ENCODE measurements at regions not wholly inside any gene's neighbourhood (a gene's known extent, or its start where the extent isn't known, plus 50 kb on each side); places are given as distances from the start of the nearest gene placed in this dataset.

DNA sequence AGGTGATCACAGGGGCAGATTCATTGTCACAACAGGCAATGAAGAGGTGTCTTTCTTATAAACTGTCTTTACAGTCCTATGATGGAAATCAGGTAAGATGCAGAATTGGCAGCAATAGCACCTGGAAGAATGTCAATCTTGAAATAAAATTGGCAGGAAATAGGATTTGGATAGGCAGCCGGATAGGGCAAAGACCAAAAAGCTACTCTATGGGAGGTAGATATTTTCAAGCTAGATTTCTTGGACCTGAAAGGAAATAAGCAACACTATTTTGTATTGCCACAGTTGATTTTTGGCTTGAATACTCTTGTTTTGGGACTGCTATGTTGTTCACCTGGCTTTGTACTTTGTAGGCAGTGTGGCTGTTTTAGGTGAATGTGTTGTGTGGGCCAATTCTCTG is 314.2 kb downstream of the SLC7A11 start:
- no peak for TF ChIP-seq POLR2A (IDR thresholded peaks at IDR 0.05)
- no peaks in the 10 kb centered on the region for H3K9me3 ChIP-seq
- no peaks in the 10 kb centered on the region for H3K36me3 ChIP-seq
- no peak for DNase-seq
- 64 to 86% (median 72%) methylated on average over 1 of the region's 1 CpG for WGBS, 5 donors
- H3K4me1 ChIP-seq: no peaks in the 10 kb centered on the region
- no peak overlapping the region for H3K27ac ChIP-seq
- intact Hi-C loops (cut with DNase I; ENCODE audit: low total_unique reads): no loop called here
- H3K4me3 ChIP-seq: no peak overlapping the region
- no peaks in the 10 kb centered on the region for H3K27me3 ChIP-seq

DNA sequence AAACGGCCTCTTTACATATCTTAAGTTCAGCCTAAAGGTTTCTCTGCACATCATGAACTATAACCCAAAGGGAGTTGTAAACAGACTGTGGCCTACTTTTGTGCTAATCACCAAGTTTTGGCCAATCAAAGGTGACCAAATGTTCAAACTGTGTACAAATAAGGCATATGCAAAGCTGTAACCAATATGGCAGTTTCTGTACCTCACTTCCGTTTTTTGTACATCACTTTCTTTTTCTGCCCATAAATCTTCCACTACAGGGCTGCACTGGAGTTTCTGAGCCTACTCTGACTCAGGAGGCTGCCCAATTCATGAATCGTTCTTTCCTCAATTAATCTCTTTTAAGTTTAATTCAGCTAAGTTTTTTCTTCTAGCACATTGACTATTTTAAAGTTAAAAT is 318.7 kb downstream of the SLC7A11 start:
- H3K4me3 ChIP-seq: no peak overlapping the region
- intact Hi-C loops (cut with DNase I; ENCODE audit: low total_unique reads): no loop called here
- 79 to 88% (median 82%) methylated on average over 3 of the region's 3 CpGs for WGBS, 5 donors
- H3K27ac ChIP-seq: no peak overlapping the region
- no peaks in the 10 kb centered on the region for H3K27me3 ChIP-seq
- TF ChIP-seq, protein P1, sequence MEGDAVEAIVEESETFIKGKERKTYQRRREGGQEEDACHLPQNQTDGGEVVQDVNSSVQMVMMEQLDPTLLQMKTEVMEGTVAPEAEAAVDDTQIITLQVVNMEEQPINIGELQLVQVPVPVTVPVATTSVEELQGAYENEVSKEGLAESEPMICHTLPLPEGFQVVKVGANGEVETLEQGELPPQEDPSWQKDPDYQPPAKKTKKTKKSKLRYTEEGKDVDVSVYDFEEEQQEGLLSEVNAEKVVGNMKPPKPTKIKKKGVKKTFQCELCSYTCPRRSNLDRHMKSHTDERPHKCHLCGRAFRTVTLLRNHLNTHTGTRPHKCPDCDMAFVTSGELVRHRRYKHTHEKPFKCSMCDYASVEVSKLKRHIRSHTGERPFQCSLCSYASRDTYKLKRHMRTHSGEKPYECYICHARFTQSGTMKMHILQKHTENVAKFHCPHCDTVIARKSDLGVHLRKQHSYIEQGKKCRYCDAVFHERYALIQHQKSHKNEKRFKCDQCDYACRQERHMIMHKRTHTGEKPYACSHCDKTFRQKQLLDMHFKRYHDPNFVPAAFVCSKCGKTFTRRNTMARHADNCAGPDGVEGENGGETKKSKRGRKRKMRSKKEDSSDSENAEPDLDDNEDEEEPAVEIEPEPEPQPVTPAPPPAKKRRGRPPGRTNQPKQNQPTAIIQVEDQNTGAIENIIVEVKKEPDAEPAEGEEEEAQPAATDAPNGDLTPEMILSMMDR (IDR thresholded peaks at IDR 0.05): no peak
- TF ChIP-seq POLR2AphosphoS5 (IDR thresholded peaks at IDR 0.05) (no peak), POLR2A (IDR thresholded peaks at IDR 0.05) (no peak), EP300 (IDR thresholded peaks at IDR 0.05) (no peak)
- no peaks in the 10 kb centered on the region for H3K9me3 ChIP-seq
- H3K36me3 ChIP-seq: no peaks in the 10 kb centered on the region
- DNase-seq: no peak
- H3K4me1 ChIP-seq: no peaks in the 10 kb centered on the region

DNA sequence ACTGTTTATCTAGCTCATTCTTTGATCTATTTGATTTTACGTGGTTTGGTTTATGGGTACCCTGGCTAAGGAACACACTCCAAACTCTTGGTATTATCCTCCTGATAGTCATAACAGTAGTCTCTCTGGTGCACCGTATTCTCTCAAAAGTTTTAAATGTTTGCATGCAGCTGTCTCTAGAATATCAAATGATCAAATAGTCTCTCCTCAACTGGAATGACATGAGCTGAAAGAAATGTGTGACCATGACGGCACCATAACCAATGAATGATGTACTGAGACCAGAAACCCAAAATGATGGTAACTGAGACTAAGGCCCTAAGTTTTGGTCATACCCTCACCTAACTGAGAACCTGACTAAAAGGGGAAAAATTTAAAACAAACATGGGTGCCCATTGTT is 319.4 kb downstream of the SLC7A11 start:
- intact Hi-C loops (cut with DNase I; ENCODE audit: low total_unique reads): no loop called here
- H3K9me3 ChIP-seq: no peaks in the 10 kb centered on the region
- DNase-seq: no peak
- H3K4me1 ChIP-seq: no peaks in the 10 kb centered on the region
- no peak overlapping the region for H3K27ac ChIP-seq
- 67 to 75% (median 68%) methylated on average over 3 of the region's 3 CpGs for WGBS, 5 donors
- no peak for TF ChIP-seq EP300 (IDR thresholded peaks at IDR 0.05)
- no peak for TF ChIP-seq POLR2A (IDR thresholded peaks at IDR 0.05)
- TF ChIP-seq POLR2AphosphoS5 (IDR thresholded peaks at IDR 0.05): no peak
- no peaks in the 10 kb centered on the region for H3K27me3 ChIP-seq
- H3K36me3 ChIP-seq: no peaks in the 10 kb centered on the region
- H3K4me3 ChIP-seq: no peak overlapping the region

DNA sequence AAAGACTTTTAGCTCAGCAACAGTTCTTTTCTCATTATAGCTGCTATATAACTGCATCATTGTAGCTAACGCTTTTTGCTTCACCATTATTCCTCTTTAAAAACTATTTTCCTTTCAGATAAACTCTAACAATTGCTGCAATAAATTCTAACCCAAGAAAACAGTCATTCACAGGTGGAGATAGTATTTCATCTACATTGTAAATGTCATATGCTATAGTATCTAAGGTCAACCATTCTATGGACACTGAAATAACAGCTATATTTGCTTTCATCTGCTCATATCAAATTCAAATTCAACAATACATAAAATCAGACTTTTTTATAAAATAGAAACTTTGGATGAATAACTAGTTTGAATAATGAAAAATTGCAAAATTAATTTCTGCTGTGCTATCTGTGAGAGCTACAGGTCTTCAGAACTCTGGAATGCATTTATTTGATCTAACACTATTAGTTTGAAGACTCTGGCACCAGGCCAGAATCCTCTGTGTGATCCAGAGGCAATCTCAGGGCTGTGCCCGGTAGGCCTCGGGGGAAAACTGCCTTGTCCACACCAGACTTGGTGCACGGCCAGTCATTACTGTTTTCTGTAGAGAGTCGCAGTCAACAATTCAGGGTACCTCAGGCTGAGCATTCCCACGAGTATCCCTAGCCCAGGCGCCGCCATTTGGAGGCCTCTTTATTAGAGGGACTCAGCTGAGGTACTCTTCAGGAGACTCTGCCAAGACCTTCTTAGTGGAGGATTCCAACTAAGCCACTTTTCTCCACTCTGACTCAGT is 332.4 kb downstream of the SLC7A11 start:
- intact Hi-C loops (cut with DNase I; ENCODE audit: low total_unique reads): no loop called here
- no peaks in the 10 kb centered on the region for H3K36me3 ChIP-seq
- DNase-seq: peak in 1 of 2 donors; percentile 58
- H3K9me3 ChIP-seq: peaks cover 0 to 5% (median 0%) of the 10 kb centered on the region in 4 donors
- H3K27ac ChIP-seq: no peak overlapping the region
- H3K4me3 ChIP-seq: no peak overlapping the region
- no peaks in the 10 kb centered on the region for H3K27me3 ChIP-seq
- 51 to 75% (median 56%) methylated on average over 8 of the region's 8 CpGs for WGBS, 5 donors
- TF ChIP-seq, protein P1 (IDR thresholded peaks at IDR 0.05): no peak
- TF ChIP-seq POLR2AphosphoS5 (IDR thresholded peaks at IDR 0.05): no peak
- TF ChIP-seq POLR2A (IDR thresholded peaks at IDR 0.05): no peak
- TF ChIP-seq EP300 (IDR thresholded peaks at IDR 0.05): no peak
- H3K4me1 ChIP-seq: no peaks in the 10 kb centered on the region

DNA sequence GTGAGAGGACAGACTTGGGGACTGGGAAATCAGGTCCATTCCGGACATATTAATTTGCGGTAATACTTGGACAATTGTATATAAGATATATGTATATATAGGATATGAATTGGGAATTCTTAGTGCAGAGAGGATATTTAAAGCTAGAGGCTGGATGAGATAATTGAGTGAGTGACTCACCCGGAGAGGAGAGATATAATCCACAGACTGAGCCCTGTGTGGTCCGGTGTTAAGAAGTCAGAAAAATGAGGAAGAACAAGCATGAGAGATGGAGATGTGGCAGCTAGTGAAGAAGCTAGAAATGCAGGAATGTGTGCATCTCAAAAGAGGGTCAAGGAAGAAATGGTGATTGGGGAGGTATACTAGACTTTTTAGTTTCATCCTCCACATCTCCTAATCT is 336.2 kb downstream of the SLC7A11 start:
- Histone ChIP-seq H3K9me3 (no peaks in the 10 kb centered on the region), H3K4me3 (no peak overlapping the region), H3K4me1 (no peaks in the 10 kb centered on the region), H3K36me3 (no peaks in the 10 kb centered on the region), H3K27me3 (no peaks in the 10 kb centered on the region), H3K27ac (no peak overlapping the region)
- WGBS, 5 donors: 83 to 93% (median 88%) methylated on average over 4 of the region's 4 CpGs
- DNase-seq: no peak
- intact Hi-C loops (cut with DNase I; ENCODE audit: low total_unique reads): no loop called here
- no peak for TF ChIP-seq EP300 (IDR thresholded peaks at IDR 0.05)
- TF ChIP-seq, protein P1 (IDR thresholded peaks at IDR 0.05): no peak
- no peak for TF ChIP-seq POLR2AphosphoS5 (IDR thresholded peaks at IDR 0.05)

Measured in stomach (tissue), 8 donors.